ENCODE measurements at regions not wholly inside any gene's neighbourhood (a gene's known extent, or its start where the extent isn't known, plus 50 kb on each side); places are given as distances from the start of the nearest gene placed in this dataset.

DNA sequence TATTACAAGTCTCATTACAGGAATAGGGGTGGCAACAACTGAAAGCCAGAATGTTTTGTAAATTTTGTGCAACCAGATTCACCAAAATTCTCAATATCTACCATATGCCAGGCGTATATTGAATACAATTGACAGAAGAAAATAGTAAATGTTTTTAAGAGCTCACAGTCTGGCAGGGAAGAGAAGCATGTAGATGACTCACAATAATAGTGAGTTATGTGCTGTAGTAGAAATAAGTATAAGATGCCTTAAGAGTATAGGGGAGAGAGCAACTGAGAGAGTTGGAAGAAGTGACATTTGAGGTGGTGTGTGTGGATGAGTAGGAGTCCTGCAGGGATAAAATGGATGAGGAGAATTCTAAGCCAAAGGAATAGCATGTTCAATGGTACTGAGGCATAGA is 170.5 kb upstream of the FGGY start (continued):
- TF ChIP-seq XRCC3 (IDR thresholded peaks at IDR 0.05) = no peak
- TF ChIP-seq FIP1L1 (IDR thresholded peaks at IDR 0.05; ENCODE audit: low read depth, low read length, poor library complexity, severe bottlenecking) = no peak
- no peak for TF ChIP-seq ZZZ3 (IDR thresholded peaks at IDR 0.05)

GRCh38 chr1:59128239-59128736 is 168.6 kb upstream of the FGGY start:
- no peaks in the 10 kb centered on the region for H3K9me1 ChIP-seq (ENCODE audit: control insufficient read depth, insufficient read depth, low read length)
- H3K36me3 ChIP-seq (ENCODE audit: control insufficient read depth, insufficient read depth, low read length) = no peaks in the 10 kb centered on the region
- in situ Hi-C loops (cut with MboI) = no loop called here
- no peak overlapping the region for H3K9ac ChIP-seq (ENCODE audit: insufficient read depth in 1 of 2, low read depth in 2 of 2, low read length in 2 of 2)
- H2AFZ ChIP-seq (ENCODE audit: low read depth, low read length) = no peak overlapping the region
- BruUV-seq (replicated peaks) = no TSS peak
- FAIRE-seq (no peak), ATAC-seq (no peak), DNase-seq (ENCODE audit: extremely low read depth in 1 of 4, low spot score in 3 of 4) (no peak)
- no peaks in the 10 kb centered on the region for H3K9me3 ChIP-seq (replicated peaks; ENCODE audit: control insufficient read depth, insufficient read depth, low read depth, low read length)
- POLR2A ChIA-PET = interaction anchor here (0.6 kb wide), 1 partner anchor 15 kb away, joined by 3 read pairs; no protein-coding TSS in a partner anchor
- H3K4me3 ChIP-seq = no peak overlapping the region
- no peak overlapping the region for H3K4me2 ChIP-seq (ENCODE audit: insufficient read depth, low read length)
- WGBS (ENCODE audit: insufficient coverage, low coverage, missing lambda C conversion rate) = 11% methylated on average over 1 of the region's 1 CpG
- no peaks in the 10 kb centered on the region; a peak in 1 of 5 replicates for H3K4me1 ChIP-seq (replicated peaks in 1 of 2; ENCODE audit: control insufficient read depth in 2 of 2, insufficient read depth in 2 of 2, low read length in 2 of 2)
- intact Hi-C loops (cut with micrococcal nuclease) = no loop called here
- no peak overlapping the region for H3K27ac ChIP-seq (ENCODE audit: extremely low read depth, low read depth, low read length)
- CTCF ChIA-PET (ENCODE audit: low intra/inter-chr PET ratio) = no interaction called here
- H3K79me2 ChIP-seq (ENCODE audit: control insufficient read depth, insufficient read depth, low read length) = no peaks in the 10 kb centered on the region
- H3K27me3 ChIP-seq (ENCODE audit: control insufficient read depth in 2 of 2, insufficient read depth in 2 of 2, low read length in 2 of 2) = peaks cover 0 to 2% of the 10 kb centered on the region in 2 experiments; a peak in 1 of 5 replicates
- no peaks in the 10 kb centered on the region for H4K20me1 ChIP-seq (replicated peaks; ENCODE audit: control insufficient read depth, insufficient read depth, low read length)
- TF ChIP-seq FOSL1 (tag; conservative IDR thresholded peaks at IDR 0.05) = peak; percentile 60
- no peak for TF ChIP-seq EGR1 (conservative IDR thresholded peaks at IDR 0.05)
- no peak for TF ChIP-seq SNIP1 (IDR thresholded peaks at IDR 0.05; ENCODE audit: low read depth)
- TF ChIP-seq EHMT2 (IDR thresholded peaks at IDR 0.05) = no peak
- TF ChIP-seq CBFA2T3 (IDR thresholded peaks at IDR 0.05) = peak; percentile 55
- no peak for TF ChIP-seq ZNF121 (CRISPR knock-in tag; conservative IDR thresholded peaks at IDR 0.05)
- peak; percentile 59; the same call in 1 of the 2 replicates for TF ChIP-seq JUND (IDR thresholded peaks at IDR 0.05; ENCODE audit: borderline replicate concordance, low read depth, low read length)
- TF ChIP-seq JUND (tag; IDR thresholded peaks at IDR 0.05; ENCODE audit: borderline replicate concordance, low read depth, low read length) = peak; percentile 73; the same call in 1 of the 3 replicates
- TF ChIP-seq ZBED1 (IDR thresholded peaks at IDR 0.05) = no peak
- no peak for TF ChIP-seq SMARCC2 (IDR thresholded peaks at IDR 0.05; ENCODE audit: low read depth)
- peak; percentile 48; the same call in 1 of the 2 replicates for TF ChIP-seq USF1 (CRISPR knock-in tag; IDR thresholded peaks at IDR 0.05)
- peak; percentile 47; the same call in 1 of the 2 replicates for TF ChIP-seq ARID1B (IDR thresholded peaks at IDR 0.05)
- TF ChIP-seq ZNF3 (CRISPR knock-in tag; IDR thresholded peaks at IDR 0.05) = no peak
- TF ChIP-seq BCL6 (CRISPR knock-in tag; IDR thresholded peaks at IDR 0.05) = no peak
- TF ChIP-seq CBFA2T2 (conservative IDR thresholded peaks at IDR 0.05) = 0 out of 2 replicates have a peak, but pooled peaks have one; percentile 6
- 0 out of 2 replicates have a peak, but pooled peaks have one; percentile 13 for TF ChIP-seq TEAD4 (IDR thresholded peaks at IDR 0.05; ENCODE audit: low read length)
- TF ChIP-seq TEAD4 (CRISPR knock-in tag; IDR thresholded peaks at IDR 0.05; ENCODE audit: borderline replicate concordance) = no peak
